ENCODE measurements at regions not wholly inside any gene's neighbourhood (a gene's known extent, or its start where the extent isn't known, plus 50 kb on each side); places are given as distances from the start of the nearest gene placed in this dataset.

DNA sequence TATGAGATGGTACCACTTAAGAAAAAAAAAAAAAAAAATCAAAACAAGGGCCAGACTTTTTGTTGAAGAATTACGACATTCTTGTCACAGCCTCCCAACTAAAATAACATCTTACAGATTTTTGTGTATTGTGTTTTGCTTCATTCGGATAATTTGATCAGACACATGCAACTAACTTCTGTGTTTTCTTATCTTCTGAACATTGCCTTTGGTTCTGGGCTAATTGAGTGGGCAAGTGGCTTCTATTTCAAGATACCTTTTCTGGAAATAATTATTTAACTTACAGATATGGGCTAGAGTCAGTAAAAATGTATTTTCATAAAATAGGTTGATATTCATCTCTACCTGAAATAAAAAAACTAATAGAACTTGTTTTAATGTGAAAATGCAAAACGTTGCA lies 165.1 kb downstream of the ANKRD7 start:
- no peak overlapping the region for H3K27ac Mint-ChIP-seq (ENCODE audit: unreplicated experiment)
- Histone ChIP-seq H3K9ac (ENCODE audit: low read length) (no peak overlapping the region), H3K9me3 (ENCODE audit: insufficient read depth, low read depth, low read length) (no peaks in the 10 kb centered on the region), H4K20me1 (ENCODE audit: insufficient read depth, low read length) (no peaks in the 10 kb centered on the region), H3K79me2 (ENCODE audit: insufficient read depth, low read length) (no peaks in the 10 kb centered on the region), H3K4me3 (ENCODE audit: insufficient read depth, low read depth, low read length) (no peak overlapping the region), H3K27me3 (ENCODE audit: insufficient read depth, low read length) (no peaks in the 10 kb centered on the region), H3K27ac (ENCODE audit: low read depth, low read length) (no peak overlapping the region), H3K4me1 (ENCODE audit: insufficient read depth, low read length) (no peaks in the 10 kb centered on the region), H3K4me2 (ENCODE audit: low read length) (no peak overlapping the region), H2AFZ (ENCODE audit: low read depth, low read length) (no peak overlapping the region), H3K36me3 (ENCODE audit: insufficient read depth, low read length) (no peaks in the 10 kb centered on the region)
- no peaks in the 10 kb centered on the region for H3K9me3 Mint-ChIP-seq (ENCODE audit: unreplicated experiment)
- no peaks in the 10 kb centered on the region for H3K27me3 Mint-ChIP-seq (ENCODE audit: low read depth, unreplicated experiment)
- FAIRE-seq (no peak), DNase-seq (ENCODE audit: low read depth) (no peak)
- TF ChIP-seq, protein P1, sequence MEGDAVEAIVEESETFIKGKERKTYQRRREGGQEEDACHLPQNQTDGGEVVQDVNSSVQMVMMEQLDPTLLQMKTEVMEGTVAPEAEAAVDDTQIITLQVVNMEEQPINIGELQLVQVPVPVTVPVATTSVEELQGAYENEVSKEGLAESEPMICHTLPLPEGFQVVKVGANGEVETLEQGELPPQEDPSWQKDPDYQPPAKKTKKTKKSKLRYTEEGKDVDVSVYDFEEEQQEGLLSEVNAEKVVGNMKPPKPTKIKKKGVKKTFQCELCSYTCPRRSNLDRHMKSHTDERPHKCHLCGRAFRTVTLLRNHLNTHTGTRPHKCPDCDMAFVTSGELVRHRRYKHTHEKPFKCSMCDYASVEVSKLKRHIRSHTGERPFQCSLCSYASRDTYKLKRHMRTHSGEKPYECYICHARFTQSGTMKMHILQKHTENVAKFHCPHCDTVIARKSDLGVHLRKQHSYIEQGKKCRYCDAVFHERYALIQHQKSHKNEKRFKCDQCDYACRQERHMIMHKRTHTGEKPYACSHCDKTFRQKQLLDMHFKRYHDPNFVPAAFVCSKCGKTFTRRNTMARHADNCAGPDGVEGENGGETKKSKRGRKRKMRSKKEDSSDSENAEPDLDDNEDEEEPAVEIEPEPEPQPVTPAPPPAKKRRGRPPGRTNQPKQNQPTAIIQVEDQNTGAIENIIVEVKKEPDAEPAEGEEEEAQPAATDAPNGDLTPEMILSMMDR (IDR thresholded peaks at IDR 0.05; ENCODE audit: insufficient read depth, low read depth, low read length), result no peak
- no peak for TF ChIP-seq EZH2 (IDR thresholded peaks at IDR 0.05; ENCODE audit: insufficient read depth, low read length)
- H3K4me1 Mint-ChIP-seq (ENCODE audit: low read depth, unreplicated experiment), result no peaks in the 10 kb centered on the region
- no peaks in the 10 kb centered on the region for H3K36me3 Mint-ChIP-seq (ENCODE audit: low read depth, unreplicated experiment)
- H3K4me3 Mint-ChIP-seq (ENCODE audit: unreplicated experiment), result no peak overlapping the region

DNA sequence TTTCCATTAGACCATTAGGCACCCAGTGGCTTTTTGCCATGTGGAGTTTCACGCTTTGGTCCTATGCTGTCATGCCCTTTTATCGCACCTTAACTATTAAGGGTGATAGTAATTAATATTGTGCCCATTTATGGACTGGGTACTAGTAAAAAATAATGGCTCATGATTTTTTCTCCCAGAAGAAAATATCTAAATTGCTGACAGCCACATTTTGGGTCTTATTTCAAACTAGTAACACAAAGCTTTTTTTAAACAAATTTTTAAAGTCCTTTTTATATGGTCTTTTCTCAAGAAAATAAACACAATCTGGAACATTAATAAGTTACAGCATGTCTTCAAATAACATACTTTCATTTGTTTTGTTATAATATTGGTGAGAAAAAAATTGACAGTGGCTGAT lies 179.7 kb downstream of the ANKRD7 start:
- Mint-ChIP-seq H3K36me3 (ENCODE audit: low read depth, unreplicated experiment) (no peaks in the 10 kb centered on the region), H3K27ac (ENCODE audit: unreplicated experiment) (no peak overlapping the region), H3K9me3 (ENCODE audit: unreplicated experiment) (no peaks in the 10 kb centered on the region), H3K27me3 (ENCODE audit: low read depth, unreplicated experiment) (no peaks in the 10 kb centered on the region), H3K4me3 (ENCODE audit: unreplicated experiment) (no peak overlapping the region), H3K4me1 (ENCODE audit: low read depth, unreplicated experiment) (no peaks in the 10 kb centered on the region)
- no peak overlapping the region for H3K4me2 ChIP-seq (ENCODE audit: low read length)
- no peak overlapping the region for H3K27ac ChIP-seq (ENCODE audit: low read depth, low read length)
- H2AFZ ChIP-seq (ENCODE audit: low read depth, low read length), result no peak overlapping the region
- H3K27me3 ChIP-seq (ENCODE audit: insufficient read depth, low read length), result no peaks in the 10 kb centered on the region
- no peaks in the 10 kb centered on the region for H3K36me3 ChIP-seq (ENCODE audit: insufficient read depth, low read length)
- DNase-seq (ENCODE audit: low read depth), result no peak
- no peaks in the 10 kb centered on the region for H3K9me3 ChIP-seq (ENCODE audit: insufficient read depth, low read depth, low read length)
- no peak for TF ChIP-seq EZH2 (IDR thresholded peaks at IDR 0.05; ENCODE audit: insufficient read depth, low read length)
- TF ChIP-seq, protein P1 (IDR thresholded peaks at IDR 0.05; ENCODE audit: insufficient read depth, low read depth, low read length), result no peak
- FAIRE-seq, result no peak
- H4K20me1 ChIP-seq (ENCODE audit: insufficient read depth, low read length), result no peaks in the 10 kb centered on the region
- H3K4me3 ChIP-seq (ENCODE audit: insufficient read depth, low read depth, low read length), result no peak overlapping the region
- H3K4me1 ChIP-seq (ENCODE audit: insufficient read depth, low read length), result no peaks in the 10 kb centered on the region
- no peak overlapping the region for H3K9ac ChIP-seq (ENCODE audit: low read length)
- no peaks in the 10 kb centered on the region for H3K79me2 ChIP-seq (ENCODE audit: insufficient read depth, low read length)

DNA sequence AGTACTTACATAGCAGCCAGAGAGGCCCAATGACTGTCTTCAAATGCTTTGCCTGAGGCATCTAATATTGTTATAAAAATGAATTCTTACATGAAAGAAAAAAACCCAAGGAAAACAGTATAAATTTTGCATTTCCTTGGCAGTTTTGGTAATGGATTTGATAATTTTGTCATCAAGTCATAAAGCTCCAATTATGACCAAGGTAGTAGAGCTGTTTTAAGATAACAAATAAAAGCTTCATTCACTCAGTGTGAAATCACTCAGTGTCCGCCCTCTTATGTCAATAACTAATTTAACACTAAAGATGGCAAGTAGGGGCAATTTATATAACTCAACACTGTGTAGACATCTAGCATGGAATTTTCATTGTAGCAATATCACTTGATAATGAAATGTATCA lies 193.9 kb downstream of the ANKRD7 start:
- no peak overlapping the region for H3K9ac ChIP-seq (ENCODE audit: low read length)
- H3K4me3 ChIP-seq (ENCODE audit: insufficient read depth, low read depth, low read length), result no peak overlapping the region
- Mint-ChIP-seq H3K4me3 (ENCODE audit: unreplicated experiment) (no peak overlapping the region), H3K4me1 (ENCODE audit: low read depth, unreplicated experiment) (no peaks in the 10 kb centered on the region), H3K9me3 (ENCODE audit: unreplicated experiment) (no peaks in the 10 kb centered on the region), H3K36me3 (ENCODE audit: low read depth, unreplicated experiment) (no peaks in the 10 kb centered on the region), H3K27me3 (ENCODE audit: low read depth, unreplicated experiment) (no peaks in the 10 kb centered on the region), H3K27ac (ENCODE audit: unreplicated experiment) (no peak overlapping the region)
- H3K27ac ChIP-seq (ENCODE audit: low read depth, low read length), result no peak overlapping the region
- DNase-seq (ENCODE audit: low read depth) (no peak), FAIRE-seq (no peak)
- H3K27me3 ChIP-seq (ENCODE audit: insufficient read depth, low read length), result no peaks in the 10 kb centered on the region
- no peak overlapping the region for H2AFZ ChIP-seq (ENCODE audit: low read depth, low read length)
- TF ChIP-seq, protein P1 (IDR thresholded peaks at IDR 0.05; ENCODE audit: insufficient read depth, low read depth, low read length), result no peak
- no peak for TF ChIP-seq EZH2 (IDR thresholded peaks at IDR 0.05; ENCODE audit: insufficient read depth, low read length)
- no peaks in the 10 kb centered on the region for H3K79me2 ChIP-seq (ENCODE audit: insufficient read depth, low read length)
- no peaks in the 10 kb centered on the region for H4K20me1 ChIP-seq (ENCODE audit: insufficient read depth, low read length)
- no peaks in the 10 kb centered on the region for H3K9me3 ChIP-seq (ENCODE audit: insufficient read depth, low read depth, low read length)
- no peaks in the 10 kb centered on the region for H3K4me1 ChIP-seq (ENCODE audit: insufficient read depth, low read length)
- no peak overlapping the region for H3K4me2 ChIP-seq (ENCODE audit: low read length)
- H3K36me3 ChIP-seq (ENCODE audit: insufficient read depth, low read length), result no peaks in the 10 kb centered on the region

Measured in astrocyte (in vitro differentiated cells and primary cell).